ENCODE measurements at regions not wholly inside any gene's neighbourhood (a gene's known extent, or its start where the extent isn't known, plus 50 kb on each side); places are given as distances from the start of the nearest gene placed in this dataset.
"Not testable (repeated sequence)": the region's sequence is repeated elsewhere in the genome, so short reads cannot be mapped to it uniquely, and the experiment has no call there.

DNA sequence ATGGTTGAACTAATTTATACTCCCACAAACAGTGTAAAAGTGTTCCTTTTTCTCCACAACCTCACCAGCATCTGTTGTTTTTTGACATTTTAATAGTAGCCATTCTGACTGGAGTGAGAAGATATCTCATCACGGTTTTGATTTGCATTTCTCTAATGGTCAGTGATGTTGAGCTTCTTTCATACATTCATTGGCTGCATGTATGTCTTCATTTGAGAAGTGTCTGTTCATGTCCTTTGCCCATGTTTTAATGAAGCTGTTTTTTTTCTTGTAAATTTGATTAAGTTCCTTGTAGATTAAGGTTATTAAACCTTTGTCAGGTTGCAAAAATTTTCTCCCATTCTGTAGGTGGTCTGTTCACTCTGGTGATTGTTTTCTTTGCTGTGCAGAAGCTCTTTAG lies 281.1 kb downstream of the PTH2R start:
- not testable (repeated sequence) for H3K27ac Mint-ChIP-seq; H3K4me1 Mint-ChIP-seq; DNase-seq; ATAC-seq; H3K36me3 Mint-ChIP-seq (ENCODE audit: low read depth); H3K27me3 Mint-ChIP-seq; H3K4me3 Mint-ChIP-seq
- peaks cover 26% of the 10 kb centered on the region for H3K9me3 Mint-ChIP-seq

DNA sequence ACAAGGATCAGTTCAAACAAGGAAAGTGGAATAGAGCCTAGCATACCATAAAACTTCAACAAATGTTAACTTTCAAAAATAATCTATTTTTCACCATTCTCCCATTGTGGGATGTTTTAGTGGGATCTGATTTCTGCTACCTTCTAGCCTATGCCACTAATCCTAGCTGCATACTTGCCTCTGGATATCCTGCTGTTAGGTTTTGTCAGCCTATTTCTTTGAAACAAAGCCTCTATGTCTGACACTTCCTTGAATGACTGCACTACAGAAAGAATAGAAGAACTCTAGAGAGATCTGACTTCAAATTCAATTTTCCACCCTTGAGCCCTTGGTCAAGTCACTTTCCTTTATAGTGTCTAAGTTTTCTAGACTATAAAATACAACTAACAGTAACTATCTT lies 291.5 kb downstream of the PTH2R start:
- no peaks in the 10 kb centered on the region for H3K9me3 Mint-ChIP-seq
- no peak for ATAC-seq
- H3K4me3 Mint-ChIP-seq = no peak overlapping the region
- no peaks in the 10 kb centered on the region for H3K36me3 Mint-ChIP-seq (ENCODE audit: low read depth)
- H3K27me3 Mint-ChIP-seq = no peaks in the 10 kb centered on the region
- DNase-seq = no peak
- no peak overlapping the region for H3K27ac Mint-ChIP-seq
- H3K4me1 Mint-ChIP-seq = no peaks in the 10 kb centered on the region

DNA sequence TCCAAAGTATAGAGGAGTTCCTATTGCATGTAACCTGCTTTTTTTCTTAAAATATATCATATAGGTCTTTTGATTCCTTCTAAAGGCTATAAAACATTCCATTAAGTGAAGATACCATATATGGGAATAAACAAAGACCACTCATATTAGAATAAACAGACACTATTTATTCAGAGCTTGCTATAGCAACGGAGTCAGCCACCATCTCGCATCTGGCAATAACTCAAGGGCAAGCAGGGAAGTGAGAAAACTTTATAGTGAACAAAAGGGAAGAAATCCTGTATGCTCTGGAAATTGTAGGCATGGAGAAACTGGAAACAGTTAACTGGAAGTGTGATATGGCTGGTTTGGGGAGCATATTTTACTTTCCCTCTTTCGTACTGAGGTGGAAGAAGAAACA lies 301.9 kb downstream of the PTH2R start:
- Mint-ChIP-seq H3K9me3 (no peaks in the 10 kb centered on the region), H3K4me1 (no peaks in the 10 kb centered on the region), H3K4me3 (no peak overlapping the region), H3K27me3 (no peaks in the 10 kb centered on the region), H3K27ac (no peak overlapping the region), H3K36me3 (ENCODE audit: low read depth) (no peaks in the 10 kb centered on the region)
- DNase-seq (no peak), ATAC-seq (no peak)

DNA sequence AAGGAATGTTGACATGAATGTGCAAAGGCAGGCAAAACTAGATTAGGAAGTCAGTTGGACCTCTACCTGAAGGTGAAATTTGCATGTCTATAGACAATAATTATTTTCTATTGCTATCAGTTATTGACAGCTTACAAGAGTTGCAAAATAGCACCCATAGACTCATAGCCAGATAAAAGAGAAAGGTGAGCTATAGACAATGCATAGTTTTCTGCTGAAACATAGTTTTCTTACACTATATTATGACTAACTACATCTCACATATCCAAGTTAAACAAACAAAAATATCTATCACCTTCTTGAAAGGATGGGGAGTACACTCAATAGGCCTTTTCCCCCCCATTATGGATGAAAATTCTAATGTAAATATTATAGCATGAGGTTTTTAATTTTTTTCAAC lies 305.0 kb downstream of the PTH2R start:
- Mint-ChIP-seq H3K27ac (no peak overlapping the region), H3K27me3 (no peaks in the 10 kb centered on the region), H3K9me3 (no peaks in the 10 kb centered on the region), H3K4me3 (no peak overlapping the region), H3K4me1 (no peaks in the 10 kb centered on the region), H3K36me3 (ENCODE audit: low read depth) (no peaks in the 10 kb centered on the region)
- DNase-seq (no peak), ATAC-seq (no peak)

DNA sequence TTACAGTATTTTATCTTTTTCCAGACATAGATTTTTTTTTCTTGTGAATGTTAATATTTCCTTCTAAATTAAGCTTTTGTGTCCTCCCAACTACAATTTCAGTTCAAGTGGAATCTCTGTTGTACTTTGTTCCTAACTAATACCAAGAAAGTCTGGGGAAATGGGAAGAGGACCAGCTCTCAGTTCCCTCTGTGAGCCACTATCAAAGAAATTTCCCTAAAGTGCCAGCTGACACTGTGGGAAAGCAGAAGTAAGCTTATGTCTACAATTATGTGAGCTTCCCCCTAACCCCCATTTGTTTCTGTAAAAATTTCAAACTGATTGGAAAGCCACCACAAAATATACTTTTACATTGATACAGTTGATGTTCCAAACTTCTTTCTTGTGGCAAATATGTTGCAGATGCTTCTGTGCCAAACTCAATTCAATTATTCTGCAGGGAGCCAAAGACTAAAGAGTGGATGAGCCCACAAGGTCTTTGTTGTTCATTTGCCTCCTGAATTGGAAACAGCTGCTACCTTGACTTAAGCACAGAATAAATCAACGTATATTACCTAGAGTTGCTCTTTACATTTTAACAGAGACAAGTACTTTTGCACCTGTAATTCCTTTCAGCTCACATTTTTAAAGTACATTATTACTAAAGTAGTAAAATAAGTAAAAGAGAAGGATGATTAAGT lies 306.6 kb downstream of the PTH2R start:
- no peaks in the 10 kb centered on the region for H3K9me3 Mint-ChIP-seq
- DNase-seq = no peak
- H3K4me1 Mint-ChIP-seq = no peaks in the 10 kb centered on the region
- H3K36me3 Mint-ChIP-seq (ENCODE audit: low read depth) = no peaks in the 10 kb centered on the region
- no peak overlapping the region for H3K27ac Mint-ChIP-seq
- no peaks in the 10 kb centered on the region for H3K27me3 Mint-ChIP-seq
- no peak for ATAC-seq
- H3K4me3 Mint-ChIP-seq = no peak overlapping the region

DNA sequence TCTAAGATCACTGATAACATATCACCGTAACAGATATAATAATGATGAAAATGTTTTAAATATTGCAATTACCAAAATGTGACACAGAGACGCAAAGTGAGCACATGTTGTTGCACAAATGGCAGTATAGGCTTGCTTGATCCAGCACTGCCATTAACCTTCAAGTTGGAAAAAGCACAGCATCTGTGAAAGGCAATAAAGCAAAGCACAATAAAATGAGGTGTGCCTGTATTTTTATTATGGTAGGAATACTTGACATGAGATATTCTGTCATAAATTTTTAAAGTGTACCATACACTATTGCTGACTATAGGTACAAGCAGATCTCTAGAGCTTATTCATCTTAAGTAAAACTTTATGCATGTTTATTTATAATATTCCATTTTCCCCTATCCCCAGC lies 312.2 kb downstream of the PTH2R start:
- Mint-ChIP-seq H3K4me3 (no peak overlapping the region), H3K36me3 (ENCODE audit: low read depth) (no peaks in the 10 kb centered on the region), H3K9me3 (no peaks in the 10 kb centered on the region), H3K27me3 (no peaks in the 10 kb centered on the region), H3K4me1 (no peaks in the 10 kb centered on the region), H3K27ac (no peak overlapping the region)
- ATAC-seq (no peak), DNase-seq (no peak)

DNA sequence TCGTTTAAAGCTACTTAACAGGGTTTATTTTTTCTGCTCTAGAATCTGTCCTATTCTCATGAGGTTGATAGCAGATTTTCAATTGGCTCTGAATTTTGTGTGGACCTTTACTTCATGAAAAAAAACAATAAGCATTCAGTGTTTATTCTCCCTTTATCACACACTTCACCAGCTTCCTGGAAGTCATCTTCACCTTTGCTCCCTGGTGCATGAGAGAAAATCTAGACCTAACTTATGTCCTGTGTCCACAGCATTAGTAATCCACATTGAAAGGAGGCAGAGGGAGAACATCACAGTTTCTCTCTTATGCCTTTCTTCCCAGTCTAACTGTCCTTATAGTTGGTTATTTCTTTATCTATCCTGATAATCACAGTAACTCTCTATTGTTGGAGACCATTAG lies 316.1 kb downstream of the PTH2R start:
- H3K27me3 Mint-ChIP-seq = no peaks in the 10 kb centered on the region
- no peak overlapping the region for H3K27ac Mint-ChIP-seq
- H3K36me3 Mint-ChIP-seq (ENCODE audit: low read depth) = no peaks in the 10 kb centered on the region
- no peaks in the 10 kb centered on the region for H3K4me1 Mint-ChIP-seq
- no peaks in the 10 kb centered on the region for H3K9me3 Mint-ChIP-seq
- DNase-seq = no peak
- H3K4me3 Mint-ChIP-seq = no peak overlapping the region
- ATAC-seq = no peak

DNA sequence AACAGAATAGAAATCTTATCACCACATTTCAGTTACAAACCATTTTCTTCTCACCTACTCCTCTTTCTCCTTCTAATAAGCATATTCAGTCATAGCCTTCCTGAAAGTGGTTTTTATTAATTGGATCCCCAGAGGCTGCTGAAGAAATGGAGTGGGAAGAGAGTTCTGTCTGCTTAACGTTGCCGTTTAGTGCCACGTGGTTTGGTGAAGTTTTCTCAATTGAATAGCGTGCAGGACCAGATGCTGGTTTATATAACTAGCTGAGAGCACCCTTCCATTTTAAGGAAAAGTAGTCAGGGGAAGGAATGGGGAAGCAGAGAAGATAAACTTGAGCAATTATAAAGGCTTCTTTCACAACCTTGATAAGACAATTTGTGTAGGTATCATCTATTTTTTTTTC lies 318.7 kb downstream of the PTH2R start:
- no peaks in the 10 kb centered on the region for H3K36me3 Mint-ChIP-seq (ENCODE audit: low read depth)
- H3K9me3 Mint-ChIP-seq = no peaks in the 10 kb centered on the region
- no peaks in the 10 kb centered on the region for H3K27me3 Mint-ChIP-seq
- H3K4me1 Mint-ChIP-seq = no peaks in the 10 kb centered on the region
- H3K4me3 Mint-ChIP-seq = no peak overlapping the region
- no peak overlapping the region for H3K27ac Mint-ChIP-seq
- DNase-seq (no peak), ATAC-seq (no peak)

DNA sequence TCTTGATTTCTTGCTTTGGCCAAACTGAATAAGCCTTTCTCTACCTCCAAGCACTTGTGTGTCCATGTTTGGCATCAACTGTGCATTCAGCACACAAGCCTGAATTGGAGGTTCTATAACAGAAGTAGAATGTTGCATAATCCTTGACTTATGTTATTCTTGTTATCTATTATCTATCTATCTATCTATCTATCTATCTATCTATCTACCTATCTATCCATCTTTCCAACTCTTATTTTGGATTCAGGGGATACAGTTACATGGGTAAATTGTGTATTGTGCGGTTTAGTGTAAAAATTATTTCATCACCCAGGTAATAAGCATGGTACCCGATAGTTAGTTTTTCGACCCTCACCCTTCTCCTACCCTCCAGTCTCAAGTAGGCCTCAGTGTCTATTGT lies 319.6 kb downstream of the PTH2R start:
- H3K27ac Mint-ChIP-seq = no peak overlapping the region
- no peak for DNase-seq
- H3K36me3 Mint-ChIP-seq (ENCODE audit: low read depth) = no peaks in the 10 kb centered on the region
- H3K4me1 Mint-ChIP-seq = no peaks in the 10 kb centered on the region
- no peaks in the 10 kb centered on the region for H3K9me3 Mint-ChIP-seq
- no peak overlapping the region for H3K4me3 Mint-ChIP-seq
- ATAC-seq = no peak
- H3K27me3 Mint-ChIP-seq = no peaks in the 10 kb centered on the region

DNA sequence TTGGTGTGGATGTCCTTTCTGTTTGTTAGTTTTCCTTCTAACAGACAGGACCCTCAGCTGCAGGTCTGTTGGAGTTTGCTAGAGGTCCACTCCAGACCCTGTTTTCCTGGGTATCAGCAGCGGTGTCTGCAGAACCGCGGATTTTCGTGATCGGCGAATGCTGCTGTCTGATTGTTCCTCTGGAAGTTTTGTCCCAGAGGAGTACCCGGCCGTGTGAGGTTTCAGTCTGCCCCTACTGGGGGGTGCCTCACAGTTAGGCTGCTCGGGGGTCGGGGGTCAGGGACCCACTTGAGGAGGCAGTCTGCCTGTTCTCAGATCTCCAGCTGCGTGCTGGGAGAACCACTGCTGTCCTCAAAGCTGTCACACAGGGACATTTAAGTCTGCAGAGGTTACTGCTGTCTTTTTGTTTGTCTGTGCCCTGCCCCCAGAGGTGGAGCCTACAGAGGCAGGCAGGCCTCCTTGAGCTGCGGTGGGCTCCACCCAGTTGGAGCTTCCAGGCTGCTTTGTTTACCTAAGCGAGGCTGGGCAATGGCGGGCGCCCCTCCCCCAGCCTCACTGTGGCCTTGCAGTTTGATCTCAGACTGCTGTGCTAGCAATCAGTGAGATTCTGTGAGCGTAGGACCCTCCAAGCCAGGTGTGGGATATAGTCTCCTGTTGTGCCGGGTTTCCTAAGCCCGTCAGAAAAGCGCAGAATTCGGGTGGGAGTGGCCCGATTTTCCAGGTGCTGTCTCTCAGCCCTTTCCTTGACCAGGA lies 345.2 kb downstream of the PTH2R start:
- not testable (repeated sequence) for DNase-seq; H3K36me3 Mint-ChIP-seq (ENCODE audit: low read depth); H3K27me3 Mint-ChIP-seq; H3K4me3 Mint-ChIP-seq; H3K4me1 Mint-ChIP-seq; ATAC-seq; H3K27ac Mint-ChIP-seq
- H3K9me3 Mint-ChIP-seq = peaks cover 20% of the 10 kb centered on the region

DNA sequence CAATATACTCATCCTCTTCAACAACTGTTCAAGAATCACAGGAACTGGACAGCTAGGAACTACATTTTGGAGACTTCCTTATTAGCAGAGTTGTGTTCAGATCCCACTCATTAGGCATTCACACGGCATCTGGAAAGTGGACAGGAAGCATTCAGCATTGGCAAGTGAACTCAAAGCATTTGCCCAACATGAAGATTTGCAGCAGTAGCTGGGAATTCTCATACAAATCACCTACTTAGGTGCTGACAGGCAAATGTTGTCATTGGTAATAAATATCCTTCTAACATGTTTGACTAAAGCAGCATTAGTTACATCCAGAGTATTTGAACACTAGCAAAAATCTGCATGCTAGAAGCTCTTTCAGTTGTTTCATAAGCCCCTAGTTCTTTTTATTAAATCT lies 350.8 kb downstream of the PTH2R start:
- Mint-ChIP-seq H3K4me3 (no peak overlapping the region), H3K27me3 (no peaks in the 10 kb centered on the region)

DNA sequence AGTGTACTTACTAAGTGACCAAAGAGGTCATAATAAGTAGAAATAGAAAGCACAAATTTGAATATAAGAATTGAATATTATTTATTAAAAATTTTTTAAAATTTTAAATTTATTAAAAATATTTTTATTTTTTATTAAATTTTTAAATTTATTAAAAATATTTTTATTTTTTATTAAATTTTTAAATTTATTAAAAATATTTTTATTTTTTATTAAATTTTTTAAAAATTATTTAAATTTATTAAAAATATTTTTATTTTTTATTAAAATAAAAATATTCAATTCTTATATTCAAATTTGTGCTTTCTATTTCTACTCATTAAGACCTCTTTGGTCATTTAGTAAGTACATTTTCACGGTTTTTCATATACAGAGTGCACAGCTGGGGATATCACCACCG lies 366.5 kb downstream of the PTH2R start:
- not testable (repeated sequence) for H3K36me3 Mint-ChIP-seq (ENCODE audit: low read depth); DNase-seq; H3K27ac Mint-ChIP-seq; H3K9me3 Mint-ChIP-seq; H3K27me3 Mint-ChIP-seq; H3K4me3 Mint-ChIP-seq; H3K4me1 Mint-ChIP-seq; ATAC-seq

More for the DNA sequence above, 350.8 kb downstream of the PTH2R start:
- Mint-ChIP-seq H3K9me3 (peaks cover 17% of the 10 kb centered on the region), H3K27ac (no peak overlapping the region), H3K36me3 (ENCODE audit: low read depth) (no peaks in the 10 kb centered on the region), H3K4me1 (no peaks in the 10 kb centered on the region)
- no peak for ATAC-seq
- DNase-seq = no peak

DNA sequence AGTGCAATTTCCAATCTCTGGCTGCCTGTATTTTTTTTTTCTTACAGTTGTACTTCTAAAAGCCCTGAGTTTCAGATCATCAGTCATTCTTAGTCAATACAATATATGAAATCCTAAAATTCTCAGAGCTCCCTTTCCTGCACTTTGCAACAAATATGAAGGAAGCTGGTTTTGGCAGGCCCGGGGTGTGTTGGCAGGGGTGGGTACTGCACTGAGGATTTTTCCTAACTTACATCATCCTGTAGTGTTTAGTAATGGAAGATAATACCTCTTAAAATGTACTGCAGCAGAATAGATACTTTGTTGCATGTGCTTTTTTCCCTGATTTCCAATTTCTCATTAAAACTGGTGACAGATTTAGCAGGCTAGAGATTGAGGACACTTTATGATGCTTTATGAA lies 374.6 kb downstream of the PTH2R start:
- Mint-ChIP-seq H3K36me3 (ENCODE audit: low read depth) (no peaks in the 10 kb centered on the region), H3K4me3 (no peak overlapping the region), H3K9me3 (peaks cover 4% of the 10 kb centered on the region), H3K27ac (no peak overlapping the region), H3K4me1 (no peaks in the 10 kb centered on the region), H3K27me3 (no peaks in the 10 kb centered on the region)
- DNase-seq (no peak), ATAC-seq (no peak)

DNA sequence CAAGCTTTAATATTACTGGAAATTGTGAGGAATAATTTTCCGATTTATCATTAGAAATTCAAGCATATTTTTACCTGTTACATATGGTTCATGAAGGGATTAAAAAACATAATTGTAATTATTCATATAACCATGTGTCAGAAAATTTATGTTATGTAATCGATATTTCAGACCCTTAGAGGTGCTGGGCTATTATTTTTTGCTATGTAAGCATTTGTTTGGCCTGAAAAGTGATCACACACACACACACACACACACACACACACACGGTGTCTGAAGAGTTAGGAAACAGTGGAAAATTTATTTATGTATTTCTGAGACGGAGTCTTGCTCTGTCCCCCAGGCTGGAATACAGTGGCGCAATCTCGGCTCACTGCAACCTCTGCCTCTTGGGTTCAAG lies 375.5 kb downstream of the PTH2R start:
- Mint-ChIP-seq H3K27ac (no peak overlapping the region), H3K4me1 (no peaks in the 10 kb centered on the region), H3K36me3 (ENCODE audit: low read depth) (no peaks in the 10 kb centered on the region), H3K4me3 (no peak overlapping the region), H3K9me3 (peaks cover under 1% of the 10 kb centered on the region), H3K27me3 (no peaks in the 10 kb centered on the region)
- ATAC-seq (no peak), DNase-seq (no peak)

DNA sequence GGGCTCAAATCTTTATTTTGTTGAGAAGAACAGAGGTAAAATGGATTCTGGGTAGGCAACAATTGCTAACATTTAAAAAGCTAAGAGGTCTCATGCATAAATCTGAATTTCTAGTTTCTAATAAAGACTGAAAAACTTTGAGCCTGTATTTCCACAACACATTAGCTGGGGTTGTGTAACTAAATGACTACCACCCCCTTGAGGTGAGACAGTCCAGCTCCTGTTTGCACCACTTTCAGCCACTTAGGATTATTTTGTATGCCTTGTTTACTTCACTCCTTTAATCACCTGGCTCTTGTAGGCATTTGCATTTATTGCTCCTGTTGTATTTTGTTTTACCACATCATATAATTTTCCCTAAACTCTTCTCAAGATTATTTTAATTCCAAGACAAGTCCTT lies 376.6 kb downstream of the PTH2R start:
- ATAC-seq (no peak), DNase-seq (no peak)
- Mint-ChIP-seq H3K4me1 (no peaks in the 10 kb centered on the region), H3K27ac (no peak overlapping the region), H3K36me3 (ENCODE audit: low read depth) (no peaks in the 10 kb centered on the region), H3K4me3 (no peak overlapping the region), H3K27me3 (no peaks in the 10 kb centered on the region), H3K9me3 (no peaks in the 10 kb centered on the region)

Measured in activated naive CD8-positive, alpha-beta T cell treated with anti-CD3 and anti-CD28 coated beads, Interleukin-2, amount 50 U/mL, for 24 hours (primary cell).